ENCODE measurements at regions not wholly inside any gene's neighbourhood (a gene's known extent, or its start where the extent isn't known, plus 50 kb on each side); places are given as distances from the start of the nearest gene placed in this dataset.
"Not testable (repeated sequence)": the region's sequence is repeated elsewhere in the genome, so short reads cannot be mapped to it uniquely, and the experiment has no call there.

DNA sequence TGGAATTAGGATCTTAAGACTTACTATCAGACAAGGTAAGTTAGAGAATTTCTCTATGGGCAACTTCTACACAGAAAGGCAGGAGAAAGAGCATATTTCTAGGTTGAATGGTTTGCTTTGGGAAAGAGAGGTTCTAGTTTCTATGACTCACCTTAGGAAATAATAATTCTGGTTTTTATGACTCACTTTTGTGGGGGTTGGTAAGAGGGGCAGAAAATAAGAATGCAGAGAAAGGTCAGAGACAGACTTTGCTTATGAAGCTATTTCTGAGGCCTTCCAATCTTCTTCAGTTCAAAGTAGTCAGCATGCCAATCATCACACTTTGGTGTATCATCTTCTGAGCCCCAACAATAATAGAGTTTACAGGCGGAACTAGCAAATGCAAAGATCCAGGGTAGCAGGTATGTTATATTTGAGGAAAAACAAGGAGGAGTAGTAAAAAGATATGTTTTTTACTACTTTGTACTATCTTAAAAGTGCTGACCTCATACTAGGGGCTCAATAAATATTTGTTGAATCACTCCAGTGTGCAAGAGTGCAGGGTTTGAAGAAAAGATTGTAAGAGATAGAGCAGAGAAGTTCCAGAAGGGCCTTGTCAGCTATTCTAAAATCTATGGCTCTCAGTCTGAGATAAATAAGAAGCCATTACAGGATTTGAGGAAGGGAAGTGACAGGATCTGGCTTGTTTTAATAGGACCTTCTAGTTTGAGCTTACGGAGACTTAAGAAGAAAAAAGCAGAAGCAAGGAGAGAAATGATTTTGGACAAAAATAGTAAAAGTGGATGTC is 56.7 kb upstream of the LRFN5 start:
- DNase-seq = no peak

DNA sequence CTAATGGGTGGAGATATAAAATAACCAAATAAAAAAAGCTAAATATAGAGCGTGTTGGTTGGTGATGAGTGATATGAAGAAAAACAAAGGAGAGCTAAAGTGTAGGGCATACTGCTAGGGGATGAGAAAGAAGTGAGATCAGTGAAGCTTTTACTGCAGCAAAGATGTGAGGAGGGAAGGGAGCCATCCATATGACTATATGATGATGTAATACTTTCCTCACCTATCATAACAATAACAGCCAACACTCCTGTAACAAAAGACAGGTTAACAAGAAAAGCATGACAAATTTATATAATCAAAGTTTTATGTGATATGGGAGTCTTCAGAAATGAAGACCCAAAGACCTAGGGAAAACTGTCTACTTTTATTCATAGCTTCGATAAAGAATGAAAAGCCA is 57.4 kb upstream of the LRFN5 start:
- DNase-seq = no peak

DNA sequence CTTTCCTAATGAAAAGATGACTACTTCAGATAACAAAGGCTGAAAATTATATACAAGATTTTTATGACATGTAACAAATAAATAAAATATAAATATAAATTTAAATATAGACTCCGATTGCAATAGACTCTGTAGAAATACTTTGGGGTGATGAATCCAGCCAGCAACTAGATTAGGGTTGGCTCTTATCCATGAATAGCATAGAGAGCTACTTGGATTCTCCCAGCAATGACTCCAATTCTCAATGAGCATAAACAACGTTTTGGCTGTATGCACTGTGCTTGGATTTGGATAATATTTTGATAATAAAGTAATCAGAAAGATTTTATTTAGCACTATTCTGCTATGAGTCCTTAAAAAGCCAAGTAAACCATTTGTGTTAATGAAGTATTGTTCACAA is 58.0 kb upstream of the LRFN5 start:
- DNase-seq = no peak

DNA sequence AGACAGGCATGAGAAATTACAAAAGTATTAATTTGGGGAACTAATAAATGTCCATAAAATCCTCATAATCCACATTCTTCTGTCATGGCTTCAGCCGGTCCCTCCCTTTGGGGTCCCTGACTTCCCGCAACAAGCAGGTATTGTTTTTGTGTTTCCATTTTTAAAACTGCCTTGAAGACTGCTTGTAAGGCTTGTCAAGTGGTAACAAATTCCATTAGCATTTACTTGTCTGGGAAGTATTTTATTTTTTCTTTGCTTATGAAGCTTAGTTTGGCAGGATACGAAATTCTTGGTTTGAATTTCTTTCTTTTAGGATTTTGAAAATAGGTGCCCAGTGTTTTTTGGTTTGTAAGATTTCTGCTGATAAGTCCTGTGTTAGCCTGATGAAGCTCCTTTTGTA is 65.3 kb upstream of the LRFN5 start:
- no peak for DNase-seq

DNA sequence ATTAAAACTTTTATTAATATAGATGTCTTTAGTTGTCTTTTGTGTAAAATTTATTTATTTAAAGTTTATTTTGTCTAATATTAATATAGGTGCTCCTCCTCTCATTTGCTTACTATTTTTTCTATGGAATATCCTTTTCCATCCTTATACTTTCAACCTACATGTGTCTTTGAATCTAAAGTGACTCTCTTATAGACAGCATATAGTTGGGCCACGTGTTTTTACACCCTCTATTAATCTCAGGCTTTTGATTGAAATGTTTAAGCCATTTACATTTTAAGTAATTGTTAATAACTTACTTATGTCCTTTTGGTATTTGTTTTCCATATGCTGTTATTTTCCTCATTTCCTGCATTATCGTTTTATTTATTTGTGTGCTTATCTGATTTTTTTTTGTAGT is 74.4 kb upstream of the LRFN5 start:
- DNase-seq = no peak

DNA sequence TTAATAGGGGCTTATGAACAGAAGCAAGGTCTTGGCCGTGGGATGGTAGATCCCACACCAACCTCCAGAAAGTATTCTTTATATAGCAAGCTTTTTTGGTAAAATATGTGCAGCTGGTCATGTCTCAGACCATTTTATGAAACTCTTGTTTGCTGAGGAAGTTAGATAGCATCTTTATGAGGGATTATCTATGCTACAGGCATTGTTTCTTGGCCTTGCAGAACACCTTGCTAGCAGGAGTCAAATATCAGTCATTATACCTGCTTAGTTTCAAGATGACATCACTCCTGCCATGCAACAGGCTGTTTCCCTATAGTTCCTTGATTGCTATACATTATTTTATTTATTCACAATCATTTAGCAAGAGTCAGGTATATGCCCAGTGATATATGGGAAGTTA is 84.8 kb upstream of the LRFN5 start:
- no peak for DNase-seq

DNA sequence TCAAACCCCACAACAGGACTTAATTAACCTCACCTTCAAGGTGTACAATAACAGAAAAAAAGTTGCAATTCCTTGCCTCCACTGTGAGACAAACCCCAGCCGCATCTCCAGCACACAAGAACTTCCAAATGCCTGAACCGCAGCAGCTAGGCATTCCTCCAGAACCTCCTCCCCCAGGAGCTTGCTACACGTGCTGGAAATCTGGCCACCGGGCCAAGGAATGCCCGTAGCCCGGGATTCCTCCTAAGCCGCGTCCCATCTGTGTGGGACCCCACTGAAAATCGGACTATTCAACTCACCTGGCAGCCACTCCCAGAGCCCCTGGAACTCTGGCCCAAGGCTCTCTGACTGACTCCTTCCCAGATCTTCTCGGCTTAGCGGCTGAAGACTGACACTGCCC is 88.6 kb upstream of the LRFN5 start:
- not testable (repeated sequence) for DNase-seq

DNA sequence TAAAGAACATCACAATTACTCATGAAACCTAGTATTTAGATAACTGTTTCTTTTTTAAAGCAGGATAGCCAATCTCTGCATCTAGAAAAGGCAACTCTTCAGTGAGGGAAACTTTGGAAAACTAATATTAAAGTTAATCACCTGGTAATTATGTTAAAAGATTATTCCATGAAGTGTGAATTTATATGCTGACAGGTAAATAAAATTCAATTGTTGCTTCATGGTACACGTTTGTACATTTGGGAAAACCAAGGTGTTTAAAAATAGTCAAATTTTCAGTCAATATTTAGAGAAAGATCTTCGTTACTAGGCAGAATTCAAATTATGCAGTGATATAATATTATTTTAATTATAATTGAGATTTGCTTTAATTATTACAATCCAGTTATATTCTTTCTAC is 100.1 kb upstream of the LRFN5 start:
- DNase-seq = no peak

DNA sequence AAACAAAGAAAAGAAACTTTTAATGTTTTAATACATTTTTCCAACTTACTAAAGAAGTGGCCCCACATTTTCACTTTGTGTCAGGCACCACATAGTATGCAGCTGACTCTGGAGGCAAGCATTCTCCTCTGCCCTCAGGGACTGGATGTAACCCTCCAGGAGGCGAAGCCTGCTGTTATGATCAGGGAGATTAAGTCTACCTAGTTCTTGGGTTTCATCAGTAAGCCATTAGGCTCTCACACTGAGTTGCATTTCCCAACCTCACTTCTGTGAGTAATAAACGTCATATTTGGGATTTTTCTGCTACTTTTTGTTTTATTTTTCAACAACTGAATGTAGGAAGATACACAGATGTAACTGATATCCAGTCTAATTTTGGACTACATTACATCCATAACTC is 101.2 kb upstream of the LRFN5 start:
- DNase-seq = no peak

DNA sequence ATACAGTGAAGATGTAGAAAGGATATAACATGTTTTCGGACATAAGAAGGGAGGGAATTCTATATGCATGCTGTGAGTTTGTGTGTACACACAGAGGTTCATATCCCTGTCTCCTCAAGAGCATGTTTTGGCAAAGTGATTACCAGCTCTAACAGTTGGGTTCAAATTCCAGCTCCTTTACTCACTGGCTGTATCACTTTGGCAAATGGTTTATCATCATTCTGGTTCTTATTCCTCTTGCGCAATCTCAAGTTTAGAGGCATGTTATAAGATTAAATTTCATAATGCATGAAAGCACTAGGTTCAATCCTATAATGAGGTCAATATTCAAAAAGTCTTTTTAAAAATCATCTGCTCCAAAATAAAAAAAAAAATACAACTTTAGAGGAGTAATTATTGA is 107.7 kb upstream of the LRFN5 start:
- no peak for DNase-seq

DNA sequence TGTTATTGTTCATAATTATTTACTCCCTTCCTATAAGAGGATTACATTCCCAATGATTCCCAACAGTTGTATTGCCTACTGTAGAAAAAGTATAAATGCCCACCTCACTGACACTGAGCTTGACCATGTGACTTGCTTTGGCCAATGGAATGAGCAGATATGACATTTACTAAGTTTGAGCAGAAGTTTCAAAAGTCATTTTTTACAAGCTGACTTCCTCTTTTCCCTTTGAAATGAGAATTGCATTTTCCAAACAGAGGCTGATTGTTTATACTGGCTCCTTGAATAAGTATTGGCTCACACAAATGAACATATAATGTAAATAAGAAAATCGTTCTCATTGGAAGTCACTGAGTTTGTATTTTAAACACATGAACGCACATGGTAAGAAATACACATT is 116.4 kb upstream of the LRFN5 start:
- DNase-seq = no peak

DNA sequence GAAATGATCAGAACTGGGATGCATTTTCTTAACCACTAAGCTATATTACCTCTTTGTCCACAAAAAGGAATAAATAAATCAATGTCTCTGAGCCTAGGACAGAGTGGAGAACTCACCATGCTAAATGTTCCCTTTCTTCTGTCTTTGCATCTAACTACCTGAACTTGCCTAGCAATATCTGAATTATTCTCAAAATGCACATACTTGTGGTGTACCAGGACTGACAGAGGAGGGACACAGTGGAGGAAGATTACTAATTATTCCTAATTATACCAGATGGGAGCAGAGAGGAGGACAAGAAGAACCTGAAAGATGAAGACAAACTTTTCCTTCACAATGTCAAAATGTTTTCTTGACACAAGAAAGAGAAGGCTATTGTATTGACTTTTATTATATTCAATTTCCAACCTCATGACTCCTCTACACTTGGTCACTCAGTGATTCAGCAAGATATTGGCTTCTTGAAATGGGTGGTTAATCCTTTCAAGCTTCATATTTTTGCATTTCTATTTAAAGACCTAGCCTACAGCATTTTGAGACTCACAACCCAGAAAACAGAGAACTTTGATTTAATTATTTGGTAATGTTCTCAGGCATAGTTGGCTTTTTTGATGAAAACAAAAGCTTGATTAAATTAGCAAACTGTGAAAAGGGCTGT is 117.2 kb upstream of the LRFN5 start:
- no peak for DNase-seq

DNA sequence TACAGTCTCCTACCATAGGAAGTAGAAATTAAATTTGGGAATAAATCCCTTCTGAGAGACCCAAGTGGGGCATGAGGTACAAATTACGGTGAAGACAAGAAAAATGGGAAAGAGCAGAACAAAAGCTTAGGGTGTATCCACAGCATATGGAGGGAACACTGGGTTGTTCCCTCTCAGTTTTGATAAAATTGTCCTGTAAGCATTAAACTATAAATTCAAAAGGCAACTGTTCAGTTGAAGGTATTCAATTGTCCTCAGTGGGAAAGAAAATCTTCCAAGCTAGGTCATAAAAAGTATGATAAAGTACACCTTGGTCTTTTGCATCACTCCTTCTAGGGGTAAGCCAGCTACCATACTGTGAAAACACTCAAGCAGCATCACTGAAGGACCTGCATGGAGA is 118.3 kb upstream of the LRFN5 start:
- DNase-seq = no peak

DNA sequence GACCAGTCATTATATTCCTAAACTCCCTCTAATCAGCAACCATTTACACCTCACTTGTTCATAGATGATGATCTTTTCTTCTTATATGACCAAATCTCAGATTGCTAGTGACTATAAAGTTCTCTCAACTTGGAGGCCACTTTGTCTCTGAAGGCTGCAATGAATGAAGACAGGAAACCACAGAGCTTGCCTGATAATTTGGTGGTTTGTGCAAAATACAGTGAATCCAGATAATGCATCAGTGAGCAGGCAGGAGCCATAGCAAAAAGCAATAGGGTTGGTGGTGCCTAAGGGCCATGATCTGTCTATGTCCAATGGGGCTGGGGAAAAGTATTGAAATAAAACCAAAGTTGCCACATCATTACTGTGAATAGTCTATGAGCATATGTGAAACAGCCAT is 123.8 kb upstream of the LRFN5 start:
- no peak for DNase-seq

DNA sequence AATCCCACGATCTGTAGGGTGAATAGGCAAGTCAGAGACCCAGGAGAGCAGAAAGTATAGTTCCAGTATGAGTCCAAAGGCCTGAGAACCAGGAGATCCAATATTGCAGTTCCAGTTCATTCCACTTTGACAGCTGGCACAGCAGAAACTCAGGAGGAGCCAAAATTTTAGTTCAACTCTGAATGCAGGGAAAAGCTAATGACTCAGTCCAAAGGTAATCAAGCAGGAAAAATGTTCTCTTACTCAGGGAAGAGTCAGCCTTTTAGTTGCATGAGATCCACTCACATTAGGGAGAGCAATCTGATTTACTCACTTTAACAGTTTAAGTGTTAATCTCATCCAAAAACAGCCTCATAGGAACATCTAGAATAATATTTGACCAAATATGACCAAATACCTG is 130.2 kb upstream of the LRFN5 start:
- DNase-seq = no peak

DNA sequence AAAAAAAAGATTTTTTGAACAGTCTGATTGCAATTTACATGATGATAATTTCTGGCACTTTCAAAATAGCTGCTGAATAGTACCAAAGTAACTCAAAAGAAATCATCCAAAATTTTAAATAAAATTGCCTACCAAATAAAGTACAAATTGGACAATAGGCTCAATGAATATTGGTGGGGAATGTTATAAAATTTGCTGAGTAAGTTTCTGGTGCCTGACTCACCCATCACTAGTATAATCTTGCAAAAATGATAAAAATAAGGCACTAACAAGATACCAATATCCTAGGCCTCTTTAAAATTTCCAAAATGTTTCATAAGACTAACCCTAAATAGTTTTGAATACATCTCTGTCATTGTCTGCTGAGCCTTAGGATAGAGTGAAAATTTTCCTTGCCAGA is 145.3 kb upstream of the LRFN5 start:
- no peak for DNase-seq

DNA sequence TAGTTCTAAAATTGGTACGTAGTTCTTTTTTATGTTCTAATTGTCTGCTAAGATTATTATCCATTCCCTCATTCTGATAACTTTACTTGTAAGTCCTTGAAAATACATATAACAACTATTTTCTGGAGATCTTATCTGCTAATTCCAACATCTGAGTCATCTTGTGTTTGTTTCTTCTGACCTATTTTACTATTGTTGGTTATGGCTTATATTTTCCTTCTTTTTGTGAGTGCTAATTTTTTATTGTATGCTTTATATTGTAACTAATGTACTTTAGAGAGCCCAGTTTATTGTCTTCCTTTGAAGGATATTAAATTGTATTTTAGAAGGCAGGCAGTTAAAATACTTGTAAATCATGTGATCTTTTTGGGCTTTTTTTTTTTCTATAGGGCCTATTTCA is 149.3 kb upstream of the LRFN5 start:
- no peak for DNase-seq

DNA sequence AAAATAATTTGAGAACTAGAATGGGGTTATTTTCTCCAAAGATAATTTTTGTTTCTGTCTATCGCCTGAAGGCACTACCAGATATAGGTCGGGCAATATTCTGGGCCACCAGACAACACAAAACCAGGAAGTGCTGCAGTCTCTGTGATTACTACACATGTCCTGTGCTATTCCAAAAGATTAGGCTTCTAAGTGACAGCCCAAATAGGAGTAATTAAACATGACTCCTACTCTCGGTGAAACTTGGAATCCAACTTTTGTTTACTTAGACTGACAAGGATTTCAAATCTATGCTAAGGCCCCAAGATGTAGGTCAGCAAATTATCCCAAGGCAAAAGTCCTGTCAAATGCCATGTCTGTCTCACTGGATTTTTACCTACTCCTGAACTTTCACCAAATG is 157.6 kb upstream of the LRFN5 start:
- no peak for DNase-seq

DNA sequence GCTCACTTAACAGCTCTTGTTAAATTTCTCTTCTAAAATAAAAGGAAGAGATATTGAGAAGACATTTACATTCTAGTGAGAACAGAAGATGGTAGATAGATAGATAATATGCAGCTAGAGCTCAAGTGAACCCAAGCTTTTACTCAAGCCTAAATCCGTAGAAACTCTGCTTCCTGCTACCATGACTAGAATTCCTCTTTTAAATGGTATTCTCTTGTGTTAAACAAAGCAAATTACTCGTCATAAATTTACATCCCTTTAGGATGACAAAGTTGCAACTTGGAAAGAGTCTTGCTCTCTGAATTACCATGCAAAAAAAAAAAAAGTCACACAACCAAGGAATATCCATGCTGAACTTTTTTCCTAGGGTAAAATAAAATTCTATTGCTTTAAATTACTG is 160.7 kb upstream of the LRFN5 start:
- DNase-seq = no peak

DNA sequence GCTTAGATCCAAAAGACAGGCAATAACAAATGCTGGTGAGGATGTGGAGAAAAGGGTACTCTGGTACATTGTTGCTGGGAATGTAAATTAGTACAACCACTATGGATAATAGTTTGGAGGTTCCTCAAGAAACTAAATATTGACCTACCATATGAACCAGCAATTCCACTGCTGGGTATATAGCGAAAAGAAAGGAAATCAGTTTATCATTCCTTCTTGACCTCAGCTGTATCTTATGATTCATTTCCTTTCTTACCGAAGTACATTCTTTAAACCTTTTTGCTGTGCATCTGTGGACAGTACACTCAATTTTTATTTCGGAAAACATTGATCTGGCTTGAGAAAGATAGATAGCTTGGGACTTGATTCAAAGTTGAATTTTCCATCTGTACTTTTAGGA is 183.2 kb upstream of the LRFN5 start:
- DNase-seq = no peak

DNA sequence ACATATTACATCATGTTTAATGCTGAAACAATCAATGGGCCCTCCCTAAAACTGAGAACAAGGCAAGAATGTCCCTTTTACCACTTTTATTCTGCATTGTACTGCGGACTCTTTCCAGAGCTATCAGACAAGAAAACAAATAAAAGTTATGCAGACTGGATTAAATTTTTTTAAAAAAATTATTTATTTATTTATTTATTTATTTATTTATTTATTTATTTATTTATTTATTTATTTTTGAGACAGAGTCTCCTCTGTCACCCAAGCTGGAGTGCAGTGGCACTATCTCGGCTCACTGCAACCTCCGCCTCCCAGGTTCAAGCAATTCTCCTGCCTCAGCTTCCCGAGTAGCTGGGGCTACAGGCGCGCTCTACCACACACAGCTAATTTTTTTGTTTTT is 185.4 kb upstream of the LRFN5 start:
- not testable (repeated sequence) for DNase-seq

DNA sequence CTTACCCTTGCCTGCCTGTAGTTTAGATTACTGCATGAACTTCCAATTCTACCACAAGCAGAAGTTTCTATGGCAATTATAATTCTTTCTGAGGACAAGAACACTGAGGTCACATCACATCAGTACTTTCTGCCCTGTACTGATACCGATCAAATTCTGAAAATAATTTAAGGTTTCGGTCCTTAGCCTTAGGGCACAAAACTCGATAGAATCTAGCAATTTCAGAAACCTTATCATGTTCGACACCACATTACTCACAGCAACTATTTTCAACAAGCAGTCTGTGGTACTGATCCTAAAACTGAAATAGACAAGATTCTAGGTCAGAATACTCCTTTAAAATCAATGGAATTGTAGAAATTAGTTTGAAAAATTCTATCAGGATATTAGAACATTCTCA is 187.0 kb upstream of the LRFN5 start:
- DNase-seq = no peak

DNA sequence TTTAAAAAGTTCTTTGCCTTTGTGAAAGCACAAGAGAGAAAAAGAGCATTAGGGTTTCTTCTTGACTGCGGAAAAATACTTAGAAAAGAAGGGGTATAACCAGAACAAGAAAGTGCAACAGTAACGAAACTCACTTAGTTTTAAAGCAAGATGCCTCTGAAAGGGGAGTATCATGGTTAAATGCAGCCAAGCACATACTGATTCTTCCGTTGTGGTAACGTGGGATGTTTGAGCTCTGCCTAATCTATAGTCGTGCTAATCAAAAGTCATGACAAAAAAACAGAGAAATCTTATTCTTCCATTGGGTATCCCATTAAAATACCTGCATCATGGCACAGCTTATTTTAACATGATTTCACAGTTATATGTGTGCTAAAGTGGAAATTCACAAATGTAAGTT is 187.8 kb upstream of the LRFN5 start:
- DNase-seq = no peak

DNA sequence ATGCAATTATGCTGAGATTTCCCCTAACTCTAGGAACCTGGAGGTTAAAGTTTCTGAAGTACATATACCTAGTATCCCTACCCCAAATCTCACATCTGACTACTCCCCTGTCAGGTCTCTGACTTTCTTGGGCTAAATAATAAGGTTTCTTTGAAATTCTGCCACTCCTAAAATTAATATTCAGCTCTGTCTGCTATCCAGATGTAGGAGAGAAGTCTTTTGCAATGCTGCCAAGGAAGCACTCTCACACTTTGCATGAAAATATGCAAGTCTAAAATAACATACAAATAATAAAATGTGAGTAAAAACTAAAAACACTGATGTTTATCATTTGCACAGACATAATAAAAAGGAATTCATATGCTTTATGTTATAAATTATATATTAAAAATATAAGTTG is 196.9 kb upstream of the LRFN5 start:
- no peak for DNase-seq

DNA sequence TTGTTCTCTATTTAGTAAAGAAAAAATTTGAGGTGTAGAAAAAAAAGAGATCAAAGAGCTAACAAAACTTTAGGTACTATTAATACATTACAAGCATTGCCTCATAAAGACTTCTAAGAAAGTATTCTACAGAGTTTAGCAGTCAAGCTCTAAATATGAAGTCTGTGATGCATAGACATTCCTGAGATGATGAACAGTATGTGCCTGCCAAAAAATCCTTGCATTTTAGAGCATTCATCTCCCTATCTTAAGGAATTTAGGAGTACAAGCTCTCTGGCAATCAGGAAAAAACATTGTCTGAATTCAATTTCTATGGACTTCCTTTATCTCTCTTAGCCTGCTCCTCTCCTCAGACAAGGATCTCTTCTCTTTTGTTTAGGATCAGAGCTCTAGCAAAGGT is 202.6 kb upstream of the LRFN5 start:
- DNase-seq = no peak
